Activated CD4-positive, CD25-positive, alpha-beta regulatory T cell treated with anti-CD3 and anti-CD28 coated beads, Interleukin-2, amount 50 U/mL, for 72 hours (primary cell): ENCODE measurements at regions not wholly inside any gene's neighbourhood (a gene's known extent, or its start where the extent isn't known, plus 50 kb on each side); places are given as distances from the start of the nearest gene placed in this dataset.
A peak's percentile ranks its signal among the peaks of the same experiment; 100 is the strongest.
"Not testable (repeated sequence)": the region's sequence is repeated elsewhere in the genome, so short reads cannot be mapped to it uniquely, and the experiment has no call there.

Source experiments
- DNase-seq: peaks from one replicate; pipeline ENCODE4 v3.0.0; 2021

GRCh38 chr14:50020799-50021198, 95.6 kb downstream of the VCPKMT start:
- no peak for DNase-seq

DNA sequence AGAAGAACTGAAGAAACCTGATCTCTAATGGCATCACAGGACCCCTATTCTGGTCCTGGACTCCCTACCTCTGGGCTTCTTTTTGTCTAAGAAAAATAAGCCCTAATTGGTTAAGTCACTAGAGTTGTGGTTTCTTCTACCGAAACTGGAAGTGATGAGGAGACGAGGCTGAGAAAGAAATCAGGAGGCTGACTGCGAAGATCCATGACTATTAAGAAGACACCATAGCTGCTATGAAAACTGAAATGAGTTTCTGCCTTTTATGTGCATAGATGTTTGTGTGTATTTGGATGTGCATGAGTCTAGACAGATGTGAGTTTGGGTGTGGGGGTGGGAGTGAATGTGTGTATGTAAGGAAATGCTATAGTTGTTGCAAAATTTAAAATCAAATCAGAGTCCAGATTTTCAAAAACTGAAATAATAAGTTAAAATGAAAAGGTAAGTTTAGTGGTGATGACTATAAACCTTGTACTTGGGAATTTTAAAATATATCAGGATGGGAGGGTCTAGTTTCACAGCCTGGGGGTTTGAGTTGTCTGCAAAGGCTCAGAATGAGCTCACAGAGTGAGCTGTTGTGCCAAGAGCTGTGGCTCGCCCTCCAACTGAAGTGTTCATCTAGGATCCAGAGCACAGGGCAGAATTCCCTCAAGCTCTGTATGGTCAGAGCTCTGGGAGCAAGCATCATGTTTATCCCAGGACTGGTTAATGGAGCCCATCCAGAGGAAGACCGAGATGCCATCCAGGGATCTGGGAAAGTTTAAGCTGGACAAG, 94.9 kb downstream of the VCPKMT start:
- no peak for DNase-seq

- no peak for DNase-seq
Measured at GRCh38 chr14:50022661-50023060, 93.7 kb downstream of the VCPKMT start.

DNA sequence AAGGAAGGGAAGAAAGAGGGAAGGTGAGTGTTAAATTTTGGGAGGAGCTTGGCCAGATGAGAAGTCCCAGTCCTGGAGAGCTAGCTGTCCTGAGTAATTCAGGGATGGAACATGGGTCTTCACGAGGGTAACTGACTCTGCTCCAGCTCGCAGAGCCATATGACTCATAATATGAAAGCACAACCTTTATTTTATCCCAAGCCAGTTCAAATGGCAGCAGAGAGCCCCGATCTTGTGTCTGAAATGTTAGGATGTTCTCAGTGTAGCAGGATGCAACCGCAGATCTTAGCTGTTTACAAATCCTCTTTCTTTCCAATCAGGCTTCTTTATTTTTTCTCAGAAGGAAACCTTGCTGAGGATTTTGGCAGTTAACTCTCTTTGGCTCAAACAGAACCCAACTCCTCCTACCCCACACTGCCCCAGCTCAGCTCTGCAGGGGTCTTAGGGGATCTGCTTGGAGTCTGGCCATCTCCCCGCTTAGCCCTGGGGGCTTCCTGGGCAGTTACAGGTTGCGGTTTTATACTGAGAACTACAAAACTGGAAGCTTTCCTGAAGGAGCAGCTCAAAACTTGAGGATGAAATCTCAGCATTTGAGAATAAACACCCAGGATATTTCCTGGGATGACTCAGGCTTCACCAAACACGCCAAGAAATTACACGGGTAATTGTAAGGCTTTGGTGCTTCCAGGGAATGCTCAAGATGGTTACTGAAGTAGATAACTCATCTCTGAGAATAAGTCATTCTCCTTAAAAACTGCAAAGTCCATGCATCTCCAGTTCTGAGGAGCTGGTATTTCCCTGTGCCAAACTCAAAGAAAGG, 92.5 kb downstream of the VCPKMT start:
- no peak for DNase-seq

DNA sequence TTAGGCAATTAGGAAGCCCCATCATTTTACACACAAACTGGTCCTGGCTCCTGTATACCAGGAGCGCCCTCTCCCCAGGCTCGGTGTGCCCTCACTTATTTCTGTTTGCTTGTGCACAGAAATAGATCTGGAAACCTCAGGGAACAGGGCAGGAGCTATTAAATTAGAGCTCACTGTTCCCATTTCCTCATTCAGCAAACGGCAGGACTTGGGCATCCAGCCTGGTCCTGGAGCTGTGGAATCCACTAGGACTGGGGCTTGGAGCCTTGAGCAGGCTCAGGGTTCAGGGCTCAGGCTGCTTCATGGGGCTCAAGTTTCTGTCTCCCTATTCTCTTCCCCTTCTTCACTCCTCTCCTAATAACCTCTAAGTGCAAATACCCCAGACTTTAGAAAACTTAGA, 91.3 kb downstream of the VCPKMT start:
- no peak for DNase-seq

GRCh38 chr14:50025776-50026175, 90.6 kb downstream of the VCPKMT start:
- no peak for DNase-seq

DNA sequence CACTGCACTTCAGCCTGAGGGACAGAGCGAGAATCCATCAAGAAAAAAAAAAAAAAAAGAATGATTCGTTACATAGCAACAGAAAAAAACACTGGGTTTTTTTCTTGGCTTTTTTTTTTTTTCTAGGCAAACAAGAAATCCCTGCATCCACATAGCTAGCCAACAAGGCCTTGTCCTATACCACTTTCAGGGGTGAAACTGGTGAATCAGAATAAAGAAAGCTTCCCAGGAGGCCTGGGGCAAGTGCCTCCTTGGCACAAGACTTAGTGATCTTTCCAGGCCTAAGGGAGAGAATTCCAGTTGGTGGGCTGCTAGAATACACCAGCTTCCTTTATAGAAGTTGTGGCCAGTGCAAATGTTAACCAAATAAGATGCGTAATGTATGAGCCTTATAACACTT, 90.0 kb downstream of the VCPKMT start:
- DNase-seq: no peak

GRCh38 chr14:50027816-50028215, 88.6 kb downstream of the VCPKMT start:
- DNase-seq: no peak

- DNase-seq: no peak
Measured at GRCh38 chr14:50028458-50028857, 87.9 kb downstream of the VCPKMT start.

DNA sequence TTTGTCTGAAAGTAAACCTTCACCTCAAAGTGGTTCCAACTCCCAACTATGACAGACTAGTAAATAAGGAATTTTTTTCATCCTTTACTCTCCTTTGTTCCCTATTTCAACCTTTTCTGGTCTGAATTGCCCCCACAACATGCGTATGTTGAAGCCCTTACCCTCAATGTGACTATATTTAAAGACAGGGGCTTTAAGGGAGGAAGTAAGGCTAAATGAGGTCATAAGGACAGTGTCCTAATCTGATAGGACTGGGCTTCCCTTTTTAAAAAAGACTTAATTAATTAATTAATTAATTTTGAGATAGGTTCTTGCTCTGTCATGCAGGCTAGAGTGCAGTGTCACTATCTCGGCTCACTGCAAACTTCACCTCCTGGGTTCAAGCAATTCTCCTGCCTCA, 86.3 kb downstream of the VCPKMT start:
- DNase-seq: no peak

DNA sequence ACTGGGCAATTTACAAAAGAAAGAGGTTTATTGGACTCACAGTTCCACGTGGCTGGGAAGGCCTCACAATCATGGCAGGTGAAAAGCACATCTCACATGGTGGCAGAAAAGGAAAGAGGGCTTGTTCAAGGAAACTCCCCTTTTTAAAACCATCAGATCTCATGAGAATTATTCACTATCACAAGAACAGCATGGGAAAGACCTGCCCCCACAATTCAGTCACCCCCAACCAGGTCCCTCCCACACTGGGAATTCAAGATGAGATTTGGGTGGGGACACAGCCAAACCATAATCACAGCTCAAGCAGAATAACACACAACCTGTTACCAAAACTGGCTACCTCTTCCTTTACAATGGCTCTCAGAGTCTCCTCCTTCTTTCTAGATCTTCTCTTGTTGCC, 85.5 kb downstream of the VCPKMT start:
- DNase-seq: not testable (repeated sequence)

GRCh38 chr14:50031602-50032313, 84.6 kb downstream of the VCPKMT start:
- DNase-seq: no peak

GRCh38 chr14:50032462-50033167, 83.8 kb downstream of the VCPKMT start:
- DNase-seq: not testable (repeated sequence)

DNA sequence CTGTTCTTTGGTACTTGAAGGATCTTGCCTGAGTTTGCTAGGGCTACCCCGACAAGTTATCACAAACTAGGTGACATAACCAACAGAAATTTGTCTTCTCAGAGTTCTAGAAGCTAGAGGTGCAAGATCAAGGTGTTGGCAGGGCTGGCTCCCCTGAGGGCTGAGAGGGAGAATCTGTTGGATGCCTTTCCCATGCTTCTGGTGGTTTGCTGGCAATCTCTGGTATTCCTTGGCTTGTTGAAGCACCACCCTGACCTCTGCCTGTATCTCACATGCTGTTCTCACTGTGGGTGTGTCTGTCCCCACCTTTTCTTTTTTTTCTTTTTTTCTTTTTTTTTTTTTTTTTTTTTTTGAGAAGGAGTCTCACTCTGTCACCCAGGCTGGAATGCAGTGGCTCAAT, 81.2 kb downstream of the VCPKMT start:
- DNase-seq: no peak

GRCh38 chr14:50036211-50036610, 80.2 kb downstream of the VCPKMT start:
- DNase-seq: no peak

DNA sequence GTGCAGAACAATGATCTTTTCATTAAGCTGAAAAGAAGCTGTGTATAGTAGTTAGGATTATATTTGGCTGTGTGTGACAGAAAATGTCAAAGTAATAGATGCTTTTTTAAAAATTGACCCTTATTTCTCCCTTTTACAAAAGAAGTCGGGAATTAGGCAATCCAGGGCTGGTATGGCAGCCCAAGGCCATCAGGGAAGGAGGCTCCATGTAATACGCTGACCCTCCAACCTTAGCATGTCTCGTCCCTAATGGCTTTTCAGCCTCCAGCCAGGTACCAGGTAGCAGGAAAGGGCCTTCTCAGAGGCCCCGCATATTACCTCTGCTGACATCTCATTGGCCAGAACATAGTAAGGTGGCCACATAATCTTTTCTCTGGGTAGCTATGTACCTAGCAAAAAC, 79.7 kb downstream of the VCPKMT start:
- DNase-seq: no peak

DNA sequence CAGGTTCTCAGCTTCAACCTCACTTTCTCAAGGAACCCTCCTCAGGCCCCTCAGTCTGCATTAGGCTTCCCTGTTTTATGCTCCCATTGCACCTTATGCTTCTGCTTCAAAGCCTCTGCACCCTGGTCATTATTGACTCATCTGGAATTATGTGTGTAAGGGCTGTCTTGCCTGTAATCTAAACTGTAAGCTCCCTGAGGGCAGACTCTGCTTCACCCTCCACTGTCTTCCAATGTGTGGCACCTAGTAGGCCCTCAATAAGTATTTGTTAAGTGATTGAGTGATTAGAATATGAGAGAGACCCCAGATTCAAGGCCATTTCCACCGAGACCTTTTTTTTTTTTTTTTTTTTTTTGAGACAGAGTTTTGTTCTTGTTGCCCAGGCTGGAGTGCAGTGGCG, 79.1 kb downstream of the VCPKMT start:
- no peak for DNase-seq

GRCh38 chr14:50037852-50038251, 78.5 kb downstream of the VCPKMT start:
- DNase-seq: no peak

GRCh38 chr14:50038398-50039119, 77.8 kb downstream of the VCPKMT start:
- DNase-seq: peak; percentile 59

GRCh38 chr14:50039120-50039517, 77.3 kb downstream of the VCPKMT start:
- no peak for DNase-seq

- no peak for DNase-seq
Measured at GRCh38 chr14:50039734-50040400, 76.5 kb downstream of the VCPKMT start.

DNA sequence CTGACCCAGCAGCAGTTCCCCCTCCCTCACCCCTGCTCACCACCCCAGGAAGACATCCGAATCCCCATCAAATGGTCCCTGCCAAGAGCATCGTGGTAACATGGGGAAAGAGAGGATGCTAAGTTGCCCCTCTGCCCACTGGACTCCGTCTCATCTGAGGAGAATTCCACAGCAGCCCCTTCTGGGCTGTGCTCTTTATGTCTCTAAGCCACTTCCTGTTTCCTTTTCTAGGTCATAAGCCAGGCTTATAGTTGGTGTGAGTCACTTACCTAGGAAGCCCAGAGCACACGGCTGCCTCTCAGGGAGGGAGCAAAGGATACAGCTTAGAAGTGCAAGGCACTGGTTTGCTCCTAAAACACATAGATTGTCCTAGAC, 76.0 kb downstream of the VCPKMT start:
- DNase-seq: no peak
